Stimulated activated CD8-positive, alpha-beta memory T cell treated with anti-CD3 and anti-CD28 coated beads, Interleukin-12 subunit alpha, Interleukin-12 subunit beta, amount 100 ng/mL, for 1 hour (primary cell): ENCODE measurements at regions not wholly inside any gene's neighbourhood (a gene's known extent, or its start where the extent isn't known, plus 50 kb on each side); places are given as distances from the start of the nearest gene placed in this dataset.
"Not testable (repeated sequence)": the region's sequence is repeated elsewhere in the genome, so short reads cannot be mapped to it uniquely, and the experiment has no call there.

Source experiments
- DNase-seq: peaks from one replicate; pipeline ENCODE4 v3.0.0-alpha.2; 2020; ENCODE audit warnings: low read depth

- not testable (repeated sequence) for DNase-seq
Measured at GRCh38 chr10:46202405-46202804, 84.4 kb upstream of the ANTXRL start.

DNA sequence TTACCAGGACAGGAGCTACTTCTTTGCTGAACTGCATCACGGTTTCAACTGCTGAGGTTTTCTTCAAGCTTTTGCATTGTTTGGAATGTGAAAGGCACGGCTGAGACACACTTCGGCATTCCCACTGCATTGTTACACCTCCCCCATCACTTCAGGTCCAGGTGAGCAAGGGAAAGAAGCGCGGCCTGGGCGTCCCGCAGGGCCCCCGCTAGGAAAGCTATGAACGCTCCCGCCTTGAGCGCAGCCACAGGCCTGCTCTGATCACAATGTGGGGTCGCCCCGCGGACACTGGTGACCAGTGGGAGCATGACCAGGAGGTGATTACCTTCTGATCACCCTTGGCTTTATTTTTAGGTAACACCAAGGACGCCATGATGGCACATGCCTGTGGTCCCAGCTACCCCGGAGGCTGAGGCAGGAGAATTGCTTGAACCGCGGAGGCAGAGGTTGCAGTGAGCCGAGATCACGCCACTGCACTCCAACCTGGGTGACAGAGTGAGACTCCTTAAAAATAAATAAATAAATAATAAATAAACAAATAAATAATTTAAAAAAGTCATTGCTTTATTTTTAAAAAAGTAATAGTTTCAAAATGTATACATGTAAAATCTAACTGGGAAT is 82.2 kb upstream of the ANTXRL start:
- not testable (repeated sequence) for DNase-seq

- not testable (repeated sequence) for DNase-seq
Measured at GRCh38 chr10:46210427-46210826, 76.4 kb upstream of the ANTXRL start.

GRCh38 chr10:46215426-46215825 is 71.4 kb upstream of the ANTXRL start:
- no peak for DNase-seq

DNA sequence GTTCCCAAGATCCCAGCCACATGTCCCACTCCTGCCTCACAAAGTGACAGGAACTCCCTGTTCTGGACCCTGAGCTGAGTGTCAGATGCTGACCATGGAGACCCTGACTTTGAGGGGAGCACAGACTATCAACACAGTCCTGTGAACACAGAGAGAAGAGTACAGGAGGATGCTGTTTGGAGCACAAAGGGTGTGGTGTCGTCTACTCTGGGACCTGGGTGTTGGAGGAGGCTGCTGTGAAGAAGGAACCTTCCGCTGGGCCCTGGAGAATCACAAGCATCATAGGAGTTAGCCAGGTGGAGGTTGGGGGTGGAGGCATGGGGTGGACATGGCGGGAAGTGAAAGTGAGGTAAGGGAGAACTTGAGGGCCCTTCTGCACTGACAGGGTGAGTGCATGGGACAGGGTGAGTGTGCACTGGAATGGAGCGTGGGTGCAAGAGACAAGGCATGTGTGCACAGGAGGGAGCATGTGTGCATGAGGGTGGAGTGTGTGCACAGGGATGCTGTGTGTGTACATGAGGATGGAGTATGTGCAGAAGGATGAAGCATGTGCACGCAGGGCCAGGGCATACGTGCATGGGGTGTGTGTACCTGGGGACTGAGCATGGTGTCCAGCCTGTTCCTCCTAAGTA is 70.7 kb upstream of the ANTXRL start:
- DNase-seq = no peak

- DNase-seq = no peak
Measured at GRCh38 chr10:46216836-46217751, 69.7 kb upstream of the ANTXRL start.

DNA sequence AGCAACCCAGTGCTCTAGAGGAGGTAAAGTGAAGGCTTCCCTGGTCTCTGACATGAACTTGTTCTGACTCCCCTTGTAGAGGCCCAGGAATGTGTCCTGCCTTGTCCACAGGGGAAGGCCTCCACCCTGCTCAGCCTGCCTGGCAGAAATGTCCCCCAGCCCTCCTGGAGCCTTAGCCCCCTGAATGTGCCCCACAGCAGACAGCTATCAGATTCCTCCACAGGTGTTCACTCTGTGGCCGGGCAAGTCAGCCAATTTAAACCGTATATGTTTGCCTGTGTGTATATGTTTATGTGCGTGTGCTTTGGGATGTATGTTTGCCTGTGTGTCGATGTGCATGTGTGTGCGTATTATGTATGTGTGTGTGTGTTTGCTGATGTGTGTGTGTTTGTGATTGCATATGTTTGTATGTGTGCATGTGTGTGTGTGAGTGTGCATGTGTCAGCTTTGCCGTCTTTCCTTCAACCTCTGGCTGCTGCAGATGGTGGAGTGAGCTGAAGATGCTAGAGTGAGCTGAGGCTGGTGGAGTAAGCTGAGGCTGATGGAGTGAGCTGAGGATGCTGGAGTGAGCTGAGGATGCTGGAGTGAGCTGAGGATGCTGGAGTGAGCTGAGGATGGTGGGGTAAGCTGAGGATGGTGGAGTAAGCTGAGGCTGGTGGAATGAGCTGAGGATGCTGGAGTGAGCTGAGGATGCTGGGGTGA is 68.9 kb upstream of the ANTXRL start:
- DNase-seq = no peak

DNA sequence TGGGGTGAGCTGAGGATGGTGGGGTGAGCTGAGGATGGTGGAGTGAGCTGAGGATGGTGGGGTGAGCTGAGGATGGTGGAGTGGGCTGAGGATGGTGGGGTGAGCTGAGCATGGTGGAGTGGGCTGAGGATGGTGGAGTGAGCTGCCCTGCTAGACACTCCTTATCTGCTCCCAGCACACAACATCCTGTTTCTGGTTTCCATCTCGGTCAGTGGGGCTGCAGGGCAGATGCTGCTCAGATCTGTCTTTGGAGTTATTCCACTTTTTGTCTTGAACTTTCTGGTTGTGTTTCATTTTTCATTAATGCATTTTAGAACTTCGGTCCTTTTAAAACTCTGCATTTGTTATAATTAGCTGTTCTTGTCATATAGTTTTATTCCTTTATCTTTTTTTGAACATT is 67.9 kb upstream of the ANTXRL start:
- DNase-seq = no peak

DNA sequence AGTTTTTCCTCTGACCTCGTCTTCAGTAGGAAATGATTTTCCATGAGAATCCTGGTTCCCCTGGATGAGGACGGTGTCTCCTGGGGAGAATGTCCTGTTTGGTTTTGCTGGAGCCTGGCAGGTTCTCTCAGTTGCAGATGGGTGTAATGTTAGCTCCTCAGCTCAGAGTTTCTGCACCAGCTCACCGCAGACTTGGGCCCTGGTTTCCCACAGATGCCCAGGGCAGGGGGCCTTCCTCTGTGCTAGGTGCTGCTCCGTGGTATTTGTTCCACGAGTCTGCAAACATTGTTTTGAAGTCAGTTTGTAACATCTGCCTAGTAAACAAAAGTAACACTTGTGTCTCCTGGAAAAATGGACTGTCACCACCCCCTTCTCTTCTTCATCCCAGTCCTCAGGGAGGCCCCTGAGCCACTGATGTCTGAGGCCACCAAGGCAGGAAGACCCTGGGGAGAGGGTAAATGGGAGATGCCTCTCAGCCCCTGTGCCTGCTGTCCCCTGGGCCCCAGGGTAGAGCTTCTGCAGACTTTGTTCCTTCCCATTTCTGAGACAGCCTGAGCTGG is 67.3 kb upstream of the ANTXRL start:
- DNase-seq = not testable (repeated sequence)

- no peak for DNase-seq
Measured at GRCh38 chr10:46220187-46220586, 66.6 kb upstream of the ANTXRL start.

DNA sequence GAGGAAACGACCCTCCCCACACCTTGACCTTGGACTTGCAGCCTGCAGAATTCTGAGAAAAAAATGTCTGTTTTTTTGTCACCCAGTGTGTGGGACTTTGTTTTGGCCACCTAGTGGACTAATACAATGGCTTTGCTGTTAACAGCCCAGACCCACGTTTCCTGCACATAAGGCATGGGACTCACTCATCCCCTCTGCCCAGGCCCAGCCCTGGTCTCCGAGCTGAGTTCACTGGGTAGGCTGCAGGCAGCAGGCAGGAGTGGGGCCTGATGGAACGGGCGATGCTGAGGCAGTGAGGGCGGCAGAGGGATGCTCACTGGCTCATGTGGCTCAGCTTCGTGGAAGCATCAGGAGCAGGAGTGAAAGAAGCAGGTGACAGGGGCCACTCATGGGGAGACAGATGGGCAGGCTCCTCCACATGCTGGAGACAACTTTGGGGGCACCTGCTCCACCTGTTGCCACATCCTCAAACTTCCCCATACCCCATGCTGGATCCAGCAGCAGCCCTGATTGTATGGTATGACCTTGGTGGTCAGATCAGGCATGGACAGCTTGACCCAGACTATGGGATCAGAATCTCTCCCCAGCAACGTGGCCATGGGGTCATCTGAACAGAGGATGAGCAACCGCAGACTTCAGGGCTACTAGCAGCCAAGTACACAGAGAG is 65.8 kb upstream of the ANTXRL start:
- no peak for DNase-seq

DNA sequence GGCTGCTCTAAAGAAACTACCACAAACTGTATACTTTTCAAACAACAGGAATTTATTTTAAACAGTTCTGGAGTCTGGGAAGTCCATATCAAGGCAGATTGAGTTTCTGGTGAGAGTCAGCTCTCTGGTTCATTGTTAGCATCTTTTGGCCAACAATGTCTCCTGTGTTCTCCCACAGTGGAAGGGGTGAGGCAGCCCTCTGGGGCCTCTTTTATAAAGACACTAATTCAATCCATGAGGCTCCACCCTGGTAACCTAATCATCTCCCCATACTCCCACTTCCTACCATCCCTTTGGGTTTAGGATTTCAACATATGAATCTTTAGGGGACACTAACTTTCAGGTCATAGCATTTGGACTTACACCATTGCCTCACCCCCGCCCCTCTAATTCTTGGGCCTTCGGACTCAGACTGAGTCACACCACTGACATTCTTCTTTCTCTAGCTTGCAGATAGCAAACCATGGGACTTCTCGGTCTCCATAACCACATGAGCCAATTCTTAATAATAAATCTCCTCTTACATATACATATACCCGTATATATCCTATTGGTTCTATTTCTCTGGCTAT is 64.3 kb upstream of the ANTXRL start:
- DNase-seq = no peak

DNA sequence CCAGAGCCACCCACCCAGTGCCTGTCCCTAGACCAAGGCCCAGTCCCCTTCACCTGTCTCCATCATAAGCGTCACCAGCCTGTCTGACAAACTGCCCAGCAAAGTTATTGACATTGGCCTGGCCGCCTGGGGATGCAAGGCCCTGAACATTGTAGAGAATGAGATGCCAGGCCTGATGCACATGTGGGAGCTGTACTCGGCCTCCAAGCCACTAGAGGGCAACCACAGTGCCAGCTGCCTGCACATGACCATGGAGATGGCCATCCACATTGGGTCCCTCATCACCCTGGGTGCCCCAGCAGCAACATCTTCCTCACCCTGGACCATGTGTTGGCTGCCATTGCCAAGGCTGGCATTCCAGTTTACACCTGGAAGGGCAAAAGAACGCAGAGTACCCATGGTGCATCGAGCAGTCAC is 63.7 kb upstream of the ANTXRL start:
- no peak for DNase-seq

DNA sequence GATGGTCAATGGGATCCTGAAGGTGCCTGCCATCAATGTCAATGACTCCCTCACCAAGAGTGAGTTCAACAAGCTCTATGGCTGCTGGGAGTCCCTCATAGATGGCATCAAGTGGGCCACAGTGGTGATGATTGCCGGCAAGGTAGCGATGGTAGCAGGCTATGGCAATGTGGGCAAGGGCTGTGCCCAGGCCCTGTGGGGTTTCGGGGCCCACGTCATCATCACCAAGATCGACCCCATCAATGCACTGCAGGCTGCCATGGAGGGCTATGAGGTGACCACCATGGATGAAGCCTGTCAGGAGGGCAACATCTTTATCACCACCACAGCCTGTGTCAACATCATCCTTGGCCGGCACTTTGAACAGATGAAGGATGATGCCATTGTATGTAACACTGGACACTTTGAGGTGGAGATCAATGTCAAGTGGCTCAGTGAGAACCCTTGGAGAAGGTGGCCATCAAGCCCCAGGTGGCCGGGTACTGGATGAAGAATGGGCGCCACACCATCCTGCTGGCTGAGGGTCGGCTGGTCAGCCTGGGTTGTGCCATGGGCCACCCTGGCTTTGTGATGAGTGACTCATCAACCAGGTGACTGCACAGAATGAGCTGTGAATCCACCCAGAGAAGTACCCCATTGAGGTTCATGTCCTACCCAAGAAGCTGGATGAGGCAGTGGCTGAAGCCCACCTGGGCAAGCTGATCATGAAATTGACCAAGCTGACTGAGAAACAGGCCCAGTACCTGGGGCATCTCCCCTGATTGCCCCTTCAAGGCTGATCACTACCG is 63.0 kb upstream of the ANTXRL start:
- no peak for DNase-seq

DNA sequence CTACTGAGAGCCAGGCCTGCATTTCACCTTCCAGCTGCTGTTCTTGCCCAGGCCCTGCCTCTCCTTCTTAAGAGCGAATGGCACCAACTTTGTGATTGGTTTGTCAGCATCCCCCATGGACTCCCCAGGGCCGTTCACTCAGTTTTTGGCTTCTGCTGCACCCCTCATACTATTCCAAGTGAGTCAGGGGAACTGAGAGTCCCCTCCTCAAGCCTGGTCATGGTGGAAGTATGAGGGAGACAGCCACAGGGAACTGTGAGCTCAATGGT is 62.4 kb upstream of the ANTXRL start:
- DNase-seq = no peak

GRCh38 chr10:46225597-46225996 is 61.2 kb upstream of the ANTXRL start:
- no peak for DNase-seq

DNA sequence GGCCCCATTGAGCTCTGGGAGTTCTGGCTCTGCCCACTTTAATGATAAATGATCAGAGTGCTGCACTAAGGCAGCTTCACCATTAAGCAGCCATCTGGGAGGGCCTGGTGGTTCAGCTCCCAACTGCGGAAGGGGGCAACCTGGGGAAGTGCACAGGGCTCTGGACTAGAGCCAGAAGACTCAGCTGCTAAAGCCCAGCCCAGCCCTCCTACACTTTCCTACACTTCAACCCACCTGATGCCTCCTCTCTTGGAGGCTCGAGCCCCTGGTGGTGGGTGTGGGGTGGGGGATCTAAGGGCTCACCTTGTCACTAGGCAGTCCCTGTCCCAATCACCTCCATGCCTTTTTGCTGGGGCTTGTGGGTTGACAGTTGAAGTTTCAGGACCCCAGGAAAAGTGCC is 60.6 kb upstream of the ANTXRL start:
- no peak for DNase-seq

DNA sequence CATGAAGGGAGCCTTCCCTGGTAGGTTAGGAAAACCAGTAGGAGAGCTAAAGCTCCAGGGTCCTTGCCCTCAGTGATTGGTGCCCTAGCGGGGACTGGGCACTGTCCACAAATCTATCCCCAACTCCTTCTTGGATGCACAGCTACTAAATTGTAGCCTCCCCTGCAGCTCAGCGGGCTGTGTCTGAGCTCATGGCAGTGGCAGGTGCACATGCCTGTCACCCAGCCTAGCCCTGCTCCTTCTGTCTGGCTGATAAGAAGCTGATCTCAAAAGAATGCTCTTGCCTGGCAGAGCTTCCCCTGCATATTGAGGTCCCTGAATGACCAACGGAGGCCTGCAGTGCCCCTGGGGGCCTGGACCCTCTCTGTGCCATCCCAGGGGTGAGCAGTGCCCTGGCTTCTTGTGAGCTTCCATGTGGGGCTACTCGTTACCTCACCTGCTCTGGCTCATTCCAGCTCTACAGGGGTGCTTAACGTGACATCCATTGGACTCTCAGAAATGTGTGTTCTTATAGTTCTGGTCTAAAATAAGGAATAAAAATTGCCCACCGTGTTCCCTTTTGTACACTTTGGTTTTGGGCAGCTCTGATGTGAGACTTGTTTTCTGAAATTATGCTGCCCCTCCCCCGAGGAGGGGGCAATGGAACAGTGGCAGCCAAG is 59.8 kb upstream of the ANTXRL start:
- no peak for DNase-seq

GRCh38 chr10:46227571-46227935 is 59.2 kb upstream of the ANTXRL start:
- no peak for DNase-seq

GRCh38 chr10:46227936-46228562 is 58.7 kb upstream of the ANTXRL start:
- no peak for DNase-seq
